Body of pancreas (tissue), 4 donors: ENCODE measurements at regions not wholly inside any gene's neighbourhood (a gene's known extent, or its start where the extent isn't known, plus 50 kb on each side); places are given as distances from the start of the nearest gene placed in this dataset.

Experiments used
- CTCF ChIP-seq, 7 experiments: fragments of 450-650 bp in 4 of 7; fragments of 200-600 bp in 3 of 7; sonication (generic) in 3 of 7; IDR thresholded peaks; one replicate each; pipeline ENCODE4 v1.5.1; 2016 to 2019; ENCODE audit warnings: antibody characterized with exemption in 7 of 7
- POLR2A ChIP-seq, 3 donors: fragments of 450-650 bp; IDR thresholded peaks; one replicate each; pipeline ENCODE4 v1.6.1; 2016; ENCODE audit warnings: antibody characterized with exemption in 3 of 3, mild to moderate bottlenecking in 2 of 3

- TF ChIP-seq CTCF (IDR thresholded peaks at IDR 0.05) = no peak
- TF ChIP-seq POLR2A (IDR thresholded peaks at IDR 0.05) = no peak
These were observed 289.5 kb downstream of the USP46 start for GRCh38 chr4:52369649-52370048.
